ENCODE measurements at regions not wholly inside any gene's neighbourhood (a gene's known extent, or its start where the extent isn't known, plus 50 kb on each side); places are given as distances from the start of the nearest gene placed in this dataset.

DNA sequence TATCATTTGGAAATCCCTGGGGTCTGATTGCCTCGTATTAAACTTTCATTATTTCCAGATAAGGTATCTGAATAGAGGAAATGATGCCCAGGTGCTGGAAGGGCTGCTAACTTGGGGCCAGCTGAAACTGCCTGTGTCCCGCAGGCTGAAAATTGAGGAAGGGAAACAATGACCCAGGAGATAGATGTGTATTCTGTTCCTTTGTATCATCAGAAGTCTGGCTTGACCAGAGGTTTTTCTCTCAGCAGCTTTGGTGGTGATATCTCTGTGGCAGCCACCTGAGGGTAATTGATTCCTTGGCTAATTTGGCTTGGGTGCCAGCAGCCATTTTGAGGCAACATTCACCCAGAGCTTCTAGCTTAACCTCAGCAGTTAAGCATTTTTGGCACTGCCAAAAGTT is 90.0 kb upstream of the STT3B start:
- H3K79me1 ChIP-seq (ENCODE audit: low read length) = no peaks in the 10 kb centered on the region
- no CpG with 5 or more reads among the region's 2 CpGs for WGBS (ENCODE audit: extremely low coverage, insufficient coverage, low lambda C conversion rate)

DNA sequence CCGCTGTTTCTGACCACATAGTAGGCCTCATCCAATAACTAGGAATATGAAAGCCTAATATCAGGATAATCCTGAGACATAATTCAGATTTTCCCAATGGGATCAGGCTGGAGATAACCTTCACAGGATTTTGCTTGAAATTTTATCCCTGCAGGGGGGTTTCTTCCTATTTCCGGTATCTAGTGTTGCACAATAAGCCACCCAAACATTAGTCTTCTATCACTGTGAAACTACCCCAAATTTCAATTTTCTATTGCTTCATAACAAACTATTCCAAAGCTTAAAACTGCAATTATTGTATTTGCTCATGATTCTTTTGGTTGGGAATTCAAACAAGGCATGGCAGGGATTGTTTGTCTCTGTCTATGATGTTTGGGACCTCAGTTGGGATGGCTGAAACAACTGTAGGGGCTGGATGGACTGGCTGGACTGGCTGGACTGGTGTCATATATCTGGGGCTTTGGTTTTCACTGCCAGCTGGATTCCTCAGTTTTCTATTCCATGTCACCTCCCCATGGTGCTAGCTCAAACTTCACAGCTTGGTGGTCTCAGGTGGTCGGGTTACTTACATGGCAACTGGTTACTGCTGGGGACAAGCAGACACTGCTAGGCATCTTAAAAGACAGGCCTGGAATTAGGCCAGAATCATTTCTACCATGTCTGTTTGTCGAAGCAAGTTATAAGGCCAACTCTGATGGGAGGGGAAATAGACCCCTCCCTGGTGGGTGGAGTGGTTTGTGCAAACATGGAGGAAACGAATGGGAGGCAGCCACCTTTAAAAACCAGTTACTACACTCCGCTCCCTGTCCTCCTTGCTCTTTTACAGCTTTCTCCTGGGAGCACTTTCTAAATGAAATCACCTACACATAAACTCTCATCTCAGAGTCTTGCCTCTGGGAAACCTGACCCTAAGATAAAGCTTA is 88.2 kb upstream of the STT3B start:
- no peak overlapping the region for H2BK120ac ChIP-seq (ENCODE audit: low read depth, low read length)
- no peaks in the 10 kb centered on the region for H3K36me3 ChIP-seq (ENCODE audit: control insufficient read depth, insufficient read depth, low read length)
- WGBS (ENCODE audit: extremely low coverage, insufficient coverage, low lambda C conversion rate) = no CpG with 5 or more reads among the region's 6 CpGs
- H3K18ac ChIP-seq (ENCODE audit: low read length) = peak overlapping the region; percentile 13
- H3K56ac ChIP-seq (ENCODE audit: low read length) = peak overlapping the region; percentile 26
- no peak overlapping the region for H4K8ac ChIP-seq (ENCODE audit: low read depth, low read length)
- no peak for DNase-seq
- H2BK5ac ChIP-seq (ENCODE audit: low read length) = peak overlapping the region; percentile 22
- no peaks in the 10 kb centered on the region for H3K79me1 ChIP-seq (ENCODE audit: low read length)
- no peak overlapping the region for H3K23ac ChIP-seq (ENCODE audit: low read length)
- H3K4ac ChIP-seq (ENCODE audit: low read depth, low read length) = no peak overlapping the region
- H2BK15ac ChIP-seq (replicated peaks; ENCODE audit: low read depth) = no peak overlapping the region
- H3K27ac ChIP-seq (ENCODE audit: low read depth, low read length) = no peak overlapping the region
- no peaks in the 10 kb centered on the region for H3K79me2 ChIP-seq (ENCODE audit: control insufficient read depth, insufficient read depth, low read length)
- no peak overlapping the region for H4K5ac ChIP-seq (ENCODE audit: low read length)
- H3K4me3 ChIP-seq (ENCODE audit: low read length) = no peak overlapping the region
- H3K27me3 ChIP-seq (ENCODE audit: insufficient read depth, low read length, poor library complexity) = no peaks in the 10 kb centered on the region
- peaks cover 3% of the 10 kb centered on the region for H3K4me1 ChIP-seq (ENCODE audit: control insufficient read depth, low read depth, low read length)
- no peak overlapping the region for H2AK5ac ChIP-seq (ENCODE audit: low read length)
- no peak overlapping the region for H3K4me2 ChIP-seq (ENCODE audit: low read length)
- no peak overlapping the region for H3K9ac ChIP-seq (ENCODE audit: low read length)

More for the DNA sequence above, 90.0 kb upstream of the STT3B start:
- Histone ChIP-seq H3K4me3 (ENCODE audit: low read length) (no peak overlapping the region), H2BK5ac (ENCODE audit: low read length) (peak overlapping the region; percentile 94), H3K4me1 (ENCODE audit: control insufficient read depth, low read depth, low read length) (peaks cover 3% of the 10 kb centered on the region), H3K56ac (ENCODE audit: low read length) (peak overlapping the region; percentile 77), H3K18ac (ENCODE audit: low read length) (no peak overlapping the region), H3K79me2 (ENCODE audit: control insufficient read depth, insufficient read depth, low read length) (no peaks in the 10 kb centered on the region), H3K23ac (ENCODE audit: low read length) (no peak overlapping the region), H3K4me2 (ENCODE audit: low read length) (no peak overlapping the region), H2BK120ac (ENCODE audit: low read depth, low read length) (no peak overlapping the region), H3K27ac (ENCODE audit: low read depth, low read length) (peak overlapping the region; percentile 52), H2AK5ac (ENCODE audit: low read length) (no peak overlapping the region), H2BK15ac (replicated peaks; ENCODE audit: low read depth) (no peak overlapping the region), H3K9ac (ENCODE audit: low read length) (no peak overlapping the region), H4K8ac (ENCODE audit: low read depth, low read length) (no peak overlapping the region), H3K27me3 (ENCODE audit: insufficient read depth, low read length, poor library complexity) (no peaks in the 10 kb centered on the region), H4K5ac (ENCODE audit: low read length) (no peak overlapping the region), H3K4ac (ENCODE audit: low read depth, low read length) (no peak overlapping the region), H3K36me3 (ENCODE audit: control insufficient read depth, insufficient read depth, low read length) (no peaks in the 10 kb centered on the region)
- peak; percentile 94 for DNase-seq

DNA sequence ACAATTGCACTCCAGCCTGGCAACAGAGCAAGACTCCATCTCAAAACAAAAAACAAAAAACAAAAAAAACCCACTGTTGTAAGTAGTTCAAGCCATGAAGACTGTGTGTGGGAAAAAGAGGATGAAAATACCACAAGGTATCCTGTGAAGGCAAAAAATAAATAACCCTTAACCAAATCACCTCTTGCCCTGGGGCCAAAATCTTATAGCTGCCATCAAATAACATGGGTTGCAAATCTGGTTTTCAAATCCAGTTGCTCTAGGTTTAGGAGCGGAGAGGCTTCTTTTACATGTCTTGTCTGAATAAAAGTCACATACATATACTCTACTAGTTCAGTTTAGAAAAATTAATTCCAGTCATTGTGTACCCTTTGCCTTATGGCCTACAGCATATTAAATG is 87.0 kb upstream of the STT3B start:
- no CpG with 5 or more reads among the region's 1 CpG for WGBS (ENCODE audit: extremely low coverage, insufficient coverage, low lambda C conversion rate)
- Histone ChIP-seq H3K27me3 (ENCODE audit: insufficient read depth, low read length, poor library complexity) (no peaks in the 10 kb centered on the region), H2AK5ac (ENCODE audit: low read length) (no peak overlapping the region), H3K4me3 (ENCODE audit: low read length) (no peak overlapping the region), H3K9ac (ENCODE audit: low read length) (no peak overlapping the region), H3K79me1 (ENCODE audit: low read length) (no peaks in the 10 kb centered on the region), H3K18ac (ENCODE audit: low read length) (no peak overlapping the region), H2BK15ac (replicated peaks; ENCODE audit: low read depth) (no peak overlapping the region), H3K36me3 (ENCODE audit: control insufficient read depth, insufficient read depth, low read length) (no peaks in the 10 kb centered on the region), H3K23ac (ENCODE audit: low read length) (no peak overlapping the region), H2BK5ac (ENCODE audit: low read length) (no peak overlapping the region), H3K27ac (ENCODE audit: low read depth, low read length) (no peak overlapping the region), H4K5ac (ENCODE audit: low read length) (no peak overlapping the region), H3K56ac (ENCODE audit: low read length) (no peak overlapping the region), H3K4me2 (ENCODE audit: low read length) (no peak overlapping the region), H3K79me2 (ENCODE audit: control insufficient read depth, insufficient read depth, low read length) (no peaks in the 10 kb centered on the region), H2BK120ac (ENCODE audit: low read depth, low read length) (no peak overlapping the region), H4K8ac (ENCODE audit: low read depth, low read length) (no peak overlapping the region), H3K4me1 (ENCODE audit: control insufficient read depth, low read depth, low read length) (peaks cover 3% of the 10 kb centered on the region), H3K4ac (ENCODE audit: low read depth, low read length) (no peak overlapping the region)
- no peak for DNase-seq

DNA sequence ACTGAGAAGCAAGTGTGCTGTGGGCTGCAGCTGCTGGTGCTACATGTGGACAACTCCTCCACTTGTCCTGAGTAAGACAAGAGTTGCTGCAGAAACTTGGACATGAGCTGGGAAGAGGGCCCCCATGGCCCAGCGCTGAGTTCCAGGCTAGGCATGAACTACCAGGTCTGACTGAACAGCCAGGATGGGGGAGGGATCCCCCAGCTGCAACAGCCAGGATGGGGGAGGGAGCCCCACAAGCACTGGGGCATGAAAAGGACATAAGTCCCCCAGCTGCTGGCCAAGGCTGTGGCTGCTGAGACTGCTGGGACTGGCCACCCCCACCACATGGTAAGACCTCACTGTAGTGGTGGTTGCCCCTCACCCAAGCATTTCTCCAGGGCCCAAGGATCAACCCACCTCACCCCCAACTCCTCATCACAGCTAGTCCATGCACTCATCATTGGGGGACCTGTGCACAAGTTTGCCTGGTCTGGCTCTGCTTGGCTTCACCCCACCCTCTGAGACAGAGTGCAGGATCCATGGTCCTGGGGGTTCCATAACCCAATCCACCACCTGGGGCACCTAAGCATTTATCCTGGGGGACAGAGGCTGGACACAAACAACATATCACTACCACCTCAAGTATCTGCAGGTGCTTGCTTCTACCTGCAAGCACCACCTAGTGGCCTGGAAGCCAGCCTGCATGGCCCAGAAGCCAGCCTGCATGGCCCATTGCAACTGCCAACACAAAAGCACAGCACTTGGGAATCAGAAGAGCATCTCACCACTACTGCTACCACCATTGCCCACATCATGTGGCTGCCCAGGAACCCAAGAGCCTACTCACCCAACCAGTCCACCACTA is 84.5 kb upstream of the STT3B start:
- Histone ChIP-seq H3K79me1 (ENCODE audit: low read length) (no peaks in the 10 kb centered on the region), H3K18ac (ENCODE audit: low read length) (no peak overlapping the region), H4K8ac (ENCODE audit: low read depth, low read length) (no peak overlapping the region), H2BK120ac (ENCODE audit: low read depth, low read length) (no peak overlapping the region), H3K79me2 (ENCODE audit: control insufficient read depth, insufficient read depth, low read length) (no peaks in the 10 kb centered on the region), H3K56ac (ENCODE audit: low read length) (peak overlapping the region; percentile 59), H2BK15ac (replicated peaks; ENCODE audit: low read depth) (no peak overlapping the region), H3K4me1 (ENCODE audit: control insufficient read depth, low read depth, low read length) (peaks cover 2% of the 10 kb centered on the region), H3K4me2 (ENCODE audit: low read length) (no peak overlapping the region), H4K5ac (ENCODE audit: low read length) (no peak overlapping the region), H3K36me3 (ENCODE audit: control insufficient read depth, insufficient read depth, low read length) (no peaks in the 10 kb centered on the region), H3K4me3 (ENCODE audit: low read length) (no peak overlapping the region), H2AK5ac (ENCODE audit: low read length) (no peak overlapping the region), H2BK5ac (ENCODE audit: low read length) (no peak overlapping the region), H3K23ac (ENCODE audit: low read length) (no peak overlapping the region), H3K27ac (ENCODE audit: low read depth, low read length) (no peak overlapping the region), H3K9ac (ENCODE audit: low read length) (no peak overlapping the region), H3K4ac (ENCODE audit: low read depth, low read length) (no peak overlapping the region), H3K27me3 (ENCODE audit: insufficient read depth, low read length, poor library complexity) (no peaks in the 10 kb centered on the region)
- no CpG with 5 or more reads among the region's 1 CpG for WGBS (ENCODE audit: extremely low coverage, insufficient coverage, low lambda C conversion rate)
- DNase-seq = peak; percentile 72

DNA sequence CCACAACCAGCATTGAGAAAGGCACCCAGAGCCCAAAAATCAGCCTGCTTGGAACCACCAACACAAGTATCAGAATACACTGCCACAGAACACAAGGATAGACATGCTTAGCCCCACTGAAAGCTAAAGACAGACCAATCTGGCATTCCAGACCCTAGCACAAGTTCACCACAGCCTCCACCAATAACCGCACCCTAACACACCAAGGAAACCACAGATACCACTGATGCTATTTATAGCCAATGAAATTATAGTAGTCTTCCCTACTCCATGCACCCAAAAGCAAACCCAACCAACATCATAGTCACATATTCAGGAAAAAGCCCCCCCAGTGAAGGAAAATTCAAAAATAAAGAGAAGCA is 83.9 kb upstream of the STT3B start:
- no peaks in the 10 kb centered on the region for H3K79me2 ChIP-seq (ENCODE audit: control insufficient read depth, insufficient read depth, low read length)
- no peak overlapping the region for H3K4me3 ChIP-seq (ENCODE audit: low read length)
- H2BK15ac ChIP-seq (replicated peaks; ENCODE audit: low read depth) = no peak overlapping the region
- no peak overlapping the region for H2BK5ac ChIP-seq (ENCODE audit: low read length)
- no peak overlapping the region for H3K23ac ChIP-seq (ENCODE audit: low read length)
- H3K9ac ChIP-seq (ENCODE audit: low read length) = no peak overlapping the region
- H2BK120ac ChIP-seq (ENCODE audit: low read depth, low read length) = no peak overlapping the region
- H4K8ac ChIP-seq (ENCODE audit: low read depth, low read length) = no peak overlapping the region
- no peaks in the 10 kb centered on the region for H3K79me1 ChIP-seq (ENCODE audit: low read length)
- no peak overlapping the region for H3K18ac ChIP-seq (ENCODE audit: low read length)
- H3K4me2 ChIP-seq (ENCODE audit: low read length) = no peak overlapping the region
- H2AK5ac ChIP-seq (ENCODE audit: low read length) = no peak overlapping the region
- DNase-seq = no peak
- H4K5ac ChIP-seq (ENCODE audit: low read length) = no peak overlapping the region
- H3K27ac ChIP-seq (ENCODE audit: low read depth, low read length) = no peak overlapping the region
- no peaks in the 10 kb centered on the region for H3K27me3 ChIP-seq (ENCODE audit: insufficient read depth, low read length, poor library complexity)
- H3K36me3 ChIP-seq (ENCODE audit: control insufficient read depth, insufficient read depth, low read length) = no peaks in the 10 kb centered on the region
- H3K4me1 ChIP-seq (ENCODE audit: control insufficient read depth, low read depth, low read length) = no peaks in the 10 kb centered on the region
- WGBS (ENCODE audit: extremely low coverage, insufficient coverage, low lambda C conversion rate) = no CpG with 5 or more reads among the region's 1 CpG
- H3K4ac ChIP-seq (ENCODE audit: low read depth, low read length) = no peak overlapping the region
- H3K56ac ChIP-seq (ENCODE audit: low read length) = peak overlapping the region; percentile 54
